Tibial artery (tissue), 4 donors: ENCODE measurements at regions not wholly inside any gene's neighbourhood (a gene's known extent, or its start where the extent isn't known, plus 50 kb on each side); places are given as distances from the start of the nearest gene placed in this dataset.
"Not testable (repeated sequence)": the region's sequence is repeated elsewhere in the genome, so short reads cannot be mapped to it uniquely, and the experiment has no call there.

ENCODE experiments used
- DNase-seq, 2 donors: peaks; one replicate each; pipeline ENCODE4 v3.0.0-alpha.2; 2019
- H3K27ac ChIP-seq, 2 donors: fragments of 200-600 bp; sonication (generic) in 1 of 2; 1 replicate in 1 of 2; 2 replicates in 1 of 2; pipeline ENCODE4 v1.5.1; 2018 to 2019; ENCODE audit warnings: mild to moderate bottlenecking in 1 of 2
- H3K27me3 ChIP-seq, 2 donors: fragments of 200-600 bp; sonication (generic) in 1 of 2; one replicate each; pipeline versions ENCODE4 v1.5.1 to v1.6.0; 2016 to 2019
- H3K36me3 ChIP-seq, 3 donors: fragments of 200-600 bp; sonication (generic) in 2 of 3; one replicate each; pipeline ENCODE4 v1.5.1; 2016 to 2019; ENCODE audit warnings: mild to moderate bottlenecking in 2 of 3
- H3K4me1 ChIP-seq, 4 donors: fragments of 200-600 bp; sonication (generic) in 2 of 4; 1 replicate in 3 of 4; 2 replicates in 1 of 4; pipeline ENCODE4 v1.5.1; 2016 to 2019
- H3K4me3 ChIP-seq, 2 donors: fragments of 200-600 bp; sonication (generic) in 1 of 2; 1 replicate in 1 of 2; 2 replicates in 1 of 2; pipeline ENCODE4 v1.5.1; 2018 to 2019; ENCODE audit warnings: mild to moderate bottlenecking in 2 of 2
- H3K9me3 ChIP-seq, 3 donors: fragments of 200-600 bp; sonication (generic) in 1 of 3; one replicate each; pipeline ENCODE4 v1.5.1; 2016 to 2019
- CTCF ChIP-seq, 2 experiments: fragments of 200-600 bp in 1 of 2; fragments of 450-650 bp in 1 of 2; IDR thresholded peaks; one replicate each; pipeline ENCODE4 v1.5.1; 2017 to 2019; ENCODE audit warnings: antibody characterized with exemption in 2 of 2, mild to moderate bottlenecking in 1 of 2, moderate library complexity in 1 of 2
- intact Hi-C: fragments of 100-400 bp; cut with DNase I; formaldehyde crosslinking; loops from one replicate; pipeline ENCODE4 v1.15.0; 2023; ENCODE audit warnings: low total_unique reads

GRCh38 chr22:49657974-49658590 lies 169.6 kb downstream of the BRD1 start:
- intact Hi-C loops = no loop called here
- no peak overlapping the region for H3K4me3 ChIP-seq
- TF ChIP-seq CTCF (IDR thresholded peaks at IDR 0.05) = no peak
- peak in 1 of 2 donors; percentile 66 for DNase-seq
- H3K27ac ChIP-seq = no peak overlapping the region
- no peaks in the 10 kb centered on the region for H3K9me3 ChIP-seq
- H3K4me1 ChIP-seq = no peaks in the 10 kb centered on the region
- peaks cover 0 to 27% of the 10 kb centered on the region in 2 donors for H3K27me3 ChIP-seq
- no peaks in the 10 kb centered on the region for H3K36me3 ChIP-seq

GRCh38 chr22:49657275-49657973 lies 170.2 kb downstream of the BRD1 start:
- Histone ChIP-seq H3K27me3 (peaks cover 0 to 25% of the 10 kb centered on the region in 2 donors), H3K4me3 (peak overlapping the region; percentile 43 to 44), H3K4me1 (no peaks in the 10 kb centered on the region), H3K36me3 (no peaks in the 10 kb centered on the region), H3K27ac (no peak overlapping the region), H3K9me3 (no peaks in the 10 kb centered on the region)
- DNase-seq = peak; percentile 71 to 76
- intact Hi-C loops = no loop called here
- no peak for TF ChIP-seq CTCF (IDR thresholded peaks at IDR 0.05)

DNA sequence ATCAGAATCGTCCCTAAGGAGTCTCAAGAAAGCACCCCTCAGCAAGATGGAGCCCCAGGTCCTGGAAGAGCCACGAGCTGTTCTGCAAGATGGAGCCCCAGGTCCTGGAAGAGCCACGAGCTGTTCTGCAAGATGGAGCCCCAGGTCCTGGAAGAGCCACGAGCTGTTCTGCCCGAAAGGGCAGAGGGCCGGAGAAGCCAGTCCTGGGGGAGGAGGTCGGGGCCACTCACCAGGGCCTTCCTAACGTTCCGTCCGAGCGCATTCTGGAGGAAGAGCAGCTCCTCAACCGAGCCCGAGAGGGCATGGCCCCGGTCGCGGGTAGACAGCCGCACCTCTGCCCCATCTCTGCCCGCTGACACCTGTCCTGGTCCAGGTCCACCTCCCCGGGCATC lies 170.8 kb downstream of the BRD1 start:
- H3K9me3 ChIP-seq, H3K4me1 ChIP-seq, intact Hi-C loops, H3K36me3 ChIP-seq, DNase-seq, H3K27ac ChIP-seq: not testable (repeated sequence)
- peak overlapping the region; percentile 43 to 44 for H3K4me3 ChIP-seq
- peaks cover 0 to 25% of the 10 kb centered on the region in 2 donors for H3K27me3 ChIP-seq

DNA sequence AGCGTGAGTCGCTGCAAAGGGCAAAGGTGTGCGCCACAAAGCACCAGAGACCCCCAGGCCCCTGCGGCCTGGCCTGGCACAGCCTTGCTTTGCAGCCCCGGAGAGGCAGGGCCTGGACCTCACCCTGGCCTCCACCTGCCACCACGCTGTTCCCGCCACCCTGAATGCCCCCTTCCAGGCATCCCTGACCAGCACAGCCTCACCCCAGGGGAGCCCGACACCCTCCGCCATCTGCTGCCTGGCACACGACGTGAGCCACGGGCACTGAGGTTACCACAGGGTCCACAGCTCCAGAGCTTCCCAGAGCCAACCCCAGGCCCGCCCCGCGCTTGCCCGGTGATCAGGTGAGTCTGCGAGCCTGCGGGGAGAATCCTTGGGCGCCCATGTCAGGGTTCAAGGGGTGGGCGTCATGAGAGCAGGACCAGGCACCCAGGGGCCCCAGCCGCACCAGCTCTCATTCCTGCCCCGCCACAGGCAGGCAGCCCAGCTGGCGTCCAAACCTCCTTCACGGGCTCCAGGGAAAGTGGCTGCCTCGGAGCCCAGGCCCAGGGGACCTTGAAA lies 171.3 kb downstream of the BRD1 start:
- DNase-seq = no peak
- peak overlapping the region; percentile 43 to 44 for H3K4me3 ChIP-seq
- peaks cover 0 to 24% of the 10 kb centered on the region in 2 donors for H3K27me3 ChIP-seq
- no peaks in the 10 kb centered on the region for H3K4me1 ChIP-seq
- H3K9me3 ChIP-seq = peaks cover 0 to 8% (median 0%) of the 10 kb centered on the region in 3 donors
- intact Hi-C loops = no loop called here
- no peak for TF ChIP-seq CTCF (IDR thresholded peaks at IDR 0.05)
- H3K36me3 ChIP-seq = no peaks in the 10 kb centered on the region
- H3K27ac ChIP-seq = no peak overlapping the region

DNA sequence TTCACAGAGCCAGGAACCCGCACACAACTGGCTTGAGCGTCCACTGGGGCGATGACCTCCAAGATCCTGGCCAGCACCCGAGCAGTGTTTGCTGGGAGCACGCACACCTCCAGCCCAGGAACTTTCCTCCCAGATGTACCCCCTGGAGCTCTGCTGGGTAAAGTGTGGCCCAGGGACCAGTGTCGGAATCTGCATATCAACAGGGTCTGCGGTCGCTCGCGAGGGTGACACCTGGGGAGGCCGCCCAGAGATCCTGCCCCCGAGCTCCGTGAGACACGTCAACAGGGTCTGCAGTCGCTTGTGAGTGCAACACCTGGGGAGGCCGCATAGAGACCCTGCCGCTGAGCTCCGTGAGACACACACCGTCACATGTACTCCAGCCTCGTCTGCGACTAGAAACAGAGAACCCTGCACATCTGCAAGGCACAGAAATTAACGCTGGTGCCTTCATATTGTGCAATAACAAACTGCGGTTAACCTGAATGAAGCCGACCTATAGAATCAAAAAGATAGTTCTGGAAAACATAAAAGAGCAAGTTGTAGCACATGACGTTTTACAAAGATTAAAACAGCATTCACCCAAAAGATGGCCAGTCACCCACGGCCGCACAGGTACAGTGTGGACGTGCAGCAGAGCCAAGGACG lies 172.4 kb downstream of the BRD1 start:
- H3K9me3 ChIP-seq = peaks cover 0 to 18% (median 7%) of the 10 kb centered on the region in 3 donors
- no peak for DNase-seq
- no peak overlapping the region for H3K4me3 ChIP-seq
- H3K4me1 ChIP-seq = no peaks in the 10 kb centered on the region
- intact Hi-C loops = no loop called here
- no peaks in the 10 kb centered on the region for H3K36me3 ChIP-seq
- TF ChIP-seq CTCF (IDR thresholded peaks at IDR 0.05) = no peak
- peaks cover 0 to 13% of the 10 kb centered on the region in 2 donors for H3K27me3 ChIP-seq
- H3K27ac ChIP-seq = no peak overlapping the region
